ENCODE measurements at regions not wholly inside any gene's neighbourhood (a gene's known extent, or its start where the extent isn't known, plus 50 kb on each side); places are given as distances from the start of the nearest gene placed in this dataset.
"Not testable (repeated sequence)": the region's sequence is repeated elsewhere in the genome, so short reads cannot be mapped to it uniquely, and the experiment has no call there.

DNA sequence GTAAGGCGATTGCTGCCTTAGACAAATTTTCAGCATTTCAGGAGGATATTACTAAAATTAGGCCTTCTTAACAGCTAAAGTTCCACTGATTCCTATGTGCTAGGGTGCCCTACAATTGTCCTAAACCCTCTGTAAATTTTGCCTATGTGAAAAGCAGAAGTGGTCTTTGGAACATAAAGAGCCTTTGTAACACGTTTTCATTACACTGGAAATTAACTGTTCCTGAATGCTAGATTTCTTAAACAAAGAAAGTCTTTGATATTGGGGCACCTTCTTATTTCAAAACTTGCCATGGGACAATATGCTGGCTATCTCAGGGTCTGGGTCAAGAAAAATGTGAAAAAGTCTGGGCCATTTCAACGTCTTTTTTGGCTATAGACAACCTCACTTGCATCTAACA lies 60.4 kb upstream of the MOCS2 start:
- no peaks in the 10 kb centered on the region for H3K36me3 ChIP-seq (ENCODE audit: control insufficient read depth in 2 of 2, extremely low read depth in 1 of 2, insufficient read depth in 2 of 2, low read length in 2 of 2)
- peaks cover 21% of the 10 kb centered on the region for H3K4me1 ChIP-seq (ENCODE audit: control insufficient read depth, extremely low read depth, insufficient read depth, low read length)
- TF ChIP-seq EZH2 (IDR thresholded peaks at IDR 0.05; ENCODE audit: low read length) = no peak
- TF ChIP-seq, protein P1, sequence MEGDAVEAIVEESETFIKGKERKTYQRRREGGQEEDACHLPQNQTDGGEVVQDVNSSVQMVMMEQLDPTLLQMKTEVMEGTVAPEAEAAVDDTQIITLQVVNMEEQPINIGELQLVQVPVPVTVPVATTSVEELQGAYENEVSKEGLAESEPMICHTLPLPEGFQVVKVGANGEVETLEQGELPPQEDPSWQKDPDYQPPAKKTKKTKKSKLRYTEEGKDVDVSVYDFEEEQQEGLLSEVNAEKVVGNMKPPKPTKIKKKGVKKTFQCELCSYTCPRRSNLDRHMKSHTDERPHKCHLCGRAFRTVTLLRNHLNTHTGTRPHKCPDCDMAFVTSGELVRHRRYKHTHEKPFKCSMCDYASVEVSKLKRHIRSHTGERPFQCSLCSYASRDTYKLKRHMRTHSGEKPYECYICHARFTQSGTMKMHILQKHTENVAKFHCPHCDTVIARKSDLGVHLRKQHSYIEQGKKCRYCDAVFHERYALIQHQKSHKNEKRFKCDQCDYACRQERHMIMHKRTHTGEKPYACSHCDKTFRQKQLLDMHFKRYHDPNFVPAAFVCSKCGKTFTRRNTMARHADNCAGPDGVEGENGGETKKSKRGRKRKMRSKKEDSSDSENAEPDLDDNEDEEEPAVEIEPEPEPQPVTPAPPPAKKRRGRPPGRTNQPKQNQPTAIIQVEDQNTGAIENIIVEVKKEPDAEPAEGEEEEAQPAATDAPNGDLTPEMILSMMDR (optimal IDR thresholded peaks at IDR 0.05 in 1 of 3, IDR thresholded peaks at IDR 0.05 in 1 of 3, conservative IDR thresholded peaks at IDR 0.05 in 1 of 3; ENCODE audit: extremely low read depth in 1 of 3, insufficient read depth in 2 of 3, low read length in 3 of 3) = no peak
- peaks cover 1% of the 10 kb centered on the region for H3K9me3 ChIP-seq (ENCODE audit: control insufficient read depth, low read depth, low read length)
- H3K9me1 ChIP-seq (ENCODE audit: control insufficient read depth, extremely low read depth, insufficient read depth, low read length) = no peaks in the 10 kb centered on the region
- DNase-seq (ENCODE audit: low read depth, low spot score) = no peak
- H3K79me2 ChIP-seq (ENCODE audit: control insufficient read depth, insufficient read depth, low read length) = no peaks in the 10 kb centered on the region
- H2AFZ ChIP-seq (ENCODE audit: control insufficient read depth, low read length) = no peak overlapping the region
- H3K27me3 ChIP-seq (ENCODE audit: control insufficient read depth, extremely low read depth, insufficient read depth, low read length) = no peaks in the 10 kb centered on the region
- dilution Hi-C loops (cut with MboI; ENCODE audit: extremely low pct_ligation_motif_present, low sequenced_read_pairs) = no loop called here
- FAIRE-seq = no peak
- H3K4me2 ChIP-seq (ENCODE audit: control insufficient read depth, extremely low read depth, insufficient read depth, low read depth, low read length) = no peak overlapping the region
- H3K4me3 ChIP-seq (ENCODE audit: control insufficient read depth in 2 of 3, extremely low read depth in 1 of 3, insufficient read depth in 2 of 3, low read depth in 1 of 3, low read length in 3 of 3) = no peak overlapping the region
- H3K27ac ChIP-seq (ENCODE audit: control insufficient read depth, insufficient read depth, low read length) = no peak overlapping the region
- H3K9ac ChIP-seq (ENCODE audit: control insufficient read depth, extremely low read depth, insufficient read depth, low read length) = no peak overlapping the region
- H4K20me1 ChIP-seq (ENCODE audit: control insufficient read depth, extremely low read depth, insufficient read depth, low read length) = no peaks in the 10 kb centered on the region

DNA sequence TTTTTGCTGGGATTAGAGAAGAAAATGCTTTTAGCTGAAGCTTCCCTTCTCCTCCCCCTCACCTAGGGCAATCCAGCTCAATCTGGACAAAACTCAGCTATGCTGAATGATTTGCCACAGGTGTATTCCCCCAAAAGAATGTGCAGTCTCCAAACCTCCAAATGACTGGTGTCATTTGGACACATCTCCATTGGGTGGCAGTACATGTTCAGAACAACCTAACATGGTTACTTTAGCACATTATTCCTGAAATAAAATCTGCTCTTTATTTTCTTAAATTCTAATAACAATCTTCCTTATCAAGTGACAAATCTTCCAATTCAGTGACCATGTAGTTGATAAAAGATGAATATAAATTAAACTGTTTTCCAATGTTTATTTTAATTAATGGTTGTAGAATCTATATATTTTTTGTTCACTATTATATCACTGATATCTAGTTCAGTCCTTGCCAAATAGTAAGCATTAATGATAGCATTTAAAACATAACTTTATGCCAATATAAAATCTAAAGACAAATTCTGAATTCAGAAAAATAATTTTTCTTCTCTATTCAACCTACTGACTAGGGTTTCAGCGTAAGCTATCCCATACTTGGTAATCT lies 61.3 kb upstream of the MOCS2 start:
- Histone ChIP-seq H3K36me3 (ENCODE audit: control insufficient read depth in 2 of 2, extremely low read depth in 1 of 2, insufficient read depth in 2 of 2, low read length in 2 of 2) (no peaks in the 10 kb centered on the region), H3K9ac (ENCODE audit: control insufficient read depth, extremely low read depth, insufficient read depth, low read length) (no peak overlapping the region), H3K4me1 (ENCODE audit: control insufficient read depth, extremely low read depth, insufficient read depth, low read length) (peaks cover 21% of the 10 kb centered on the region), H3K9me1 (ENCODE audit: control insufficient read depth, extremely low read depth, insufficient read depth, low read length) (no peaks in the 10 kb centered on the region), H3K4me3 (ENCODE audit: control insufficient read depth in 2 of 3, extremely low read depth in 1 of 3, insufficient read depth in 2 of 3, low read depth in 1 of 3, low read length in 3 of 3) (no peak overlapping the region), H2AFZ (ENCODE audit: control insufficient read depth, low read length) (no peak overlapping the region), H3K27me3 (ENCODE audit: control insufficient read depth, extremely low read depth, insufficient read depth, low read length) (no peaks in the 10 kb centered on the region), H3K4me2 (ENCODE audit: control insufficient read depth, extremely low read depth, insufficient read depth, low read depth, low read length) (no peak overlapping the region), H4K20me1 (ENCODE audit: control insufficient read depth, extremely low read depth, insufficient read depth, low read length) (no peaks in the 10 kb centered on the region), H3K27ac (ENCODE audit: control insufficient read depth, insufficient read depth, low read length) (peak overlapping the region; percentile 11), H3K9me3 (ENCODE audit: control insufficient read depth, low read depth, low read length) (peaks cover 5% of the 10 kb centered on the region), H3K79me2 (ENCODE audit: control insufficient read depth, insufficient read depth, low read length) (no peaks in the 10 kb centered on the region)
- dilution Hi-C loops (cut with MboI; ENCODE audit: extremely low pct_ligation_motif_present, low sequenced_read_pairs) = no loop called here
- DNase-seq (ENCODE audit: low read depth, low spot score) (no peak), FAIRE-seq (peak; percentile 90)
- TF ChIP-seq EZH2 (IDR thresholded peaks at IDR 0.05; ENCODE audit: low read length) = no peak
- TF ChIP-seq, protein P1 (optimal IDR thresholded peaks at IDR 0.05 in 1 of 3, IDR thresholded peaks at IDR 0.05 in 1 of 3, conservative IDR thresholded peaks at IDR 0.05 in 1 of 3; ENCODE audit: extremely low read depth in 1 of 3, insufficient read depth in 2 of 3, low read length in 3 of 3) = peak; percentile 60 to 82 (median 74)

DNA sequence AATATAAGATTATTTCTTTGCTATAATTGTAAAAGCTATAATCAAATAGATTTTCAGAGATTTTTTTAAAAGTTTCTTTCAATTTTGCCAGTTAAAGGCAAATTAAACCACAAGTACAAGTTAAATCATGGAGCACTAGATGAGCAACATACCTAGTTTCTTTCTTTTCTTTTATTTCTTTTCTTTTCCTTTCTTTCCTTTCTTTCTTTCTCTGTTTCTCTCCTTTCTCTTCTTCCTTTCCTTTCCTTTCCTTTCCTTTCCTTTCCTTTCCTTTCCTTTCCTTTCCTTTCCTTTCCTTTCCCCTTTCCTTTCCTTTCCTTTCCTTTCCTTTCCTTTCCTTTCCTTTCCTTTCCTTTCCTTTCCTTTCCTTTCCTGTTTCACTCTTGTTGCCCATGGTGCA lies 62.5 kb upstream of the MOCS2 start:
- H3K9me1 ChIP-seq (ENCODE audit: control insufficient read depth, extremely low read depth, insufficient read depth, low read length); H3K36me3 ChIP-seq (ENCODE audit: control insufficient read depth in 2 of 2, extremely low read depth in 1 of 2, insufficient read depth in 2 of 2, low read length in 2 of 2); H4K20me1 ChIP-seq (ENCODE audit: control insufficient read depth, extremely low read depth, insufficient read depth, low read length); H3K79me2 ChIP-seq (ENCODE audit: control insufficient read depth, insufficient read depth, low read length); dilution Hi-C loops (cut with MboI; ENCODE audit: extremely low pct_ligation_motif_present, low sequenced_read_pairs); FAIRE-seq; H3K27me3 ChIP-seq (ENCODE audit: control insufficient read depth, extremely low read depth, insufficient read depth, low read length); H3K9me3 ChIP-seq (ENCODE audit: control insufficient read depth, low read depth, low read length); DNase-seq (ENCODE audit: low read depth, low spot score); H2AFZ ChIP-seq (ENCODE audit: control insufficient read depth, low read length); H3K4me3 ChIP-seq (ENCODE audit: control insufficient read depth in 2 of 3, extremely low read depth in 1 of 3, insufficient read depth in 2 of 3, low read depth in 1 of 3, low read length in 3 of 3); H3K4me2 ChIP-seq (ENCODE audit: control insufficient read depth, extremely low read depth, insufficient read depth, low read depth, low read length): not testable (repeated sequence)
- Histone ChIP-seq H3K4me1 (ENCODE audit: control insufficient read depth, extremely low read depth, insufficient read depth, low read length) (peaks cover 21% of the 10 kb centered on the region), H3K9ac (ENCODE audit: control insufficient read depth, extremely low read depth, insufficient read depth, low read length) (peak overlapping the region; percentile 36), H3K27ac (ENCODE audit: control insufficient read depth, insufficient read depth, low read length) (peak overlapping the region; percentile 89)

Measured in keratinocyte (primary cell).